ENCODE measurements at regions not wholly inside any gene's neighbourhood (a gene's known extent, or its start where the extent isn't known, plus 50 kb on each side); places are given as distances from the start of the nearest gene placed in this dataset.
"Not testable (repeated sequence)": the region's sequence is repeated elsewhere in the genome, so short reads cannot be mapped to it uniquely, and the experiment has no call there.

DNA sequence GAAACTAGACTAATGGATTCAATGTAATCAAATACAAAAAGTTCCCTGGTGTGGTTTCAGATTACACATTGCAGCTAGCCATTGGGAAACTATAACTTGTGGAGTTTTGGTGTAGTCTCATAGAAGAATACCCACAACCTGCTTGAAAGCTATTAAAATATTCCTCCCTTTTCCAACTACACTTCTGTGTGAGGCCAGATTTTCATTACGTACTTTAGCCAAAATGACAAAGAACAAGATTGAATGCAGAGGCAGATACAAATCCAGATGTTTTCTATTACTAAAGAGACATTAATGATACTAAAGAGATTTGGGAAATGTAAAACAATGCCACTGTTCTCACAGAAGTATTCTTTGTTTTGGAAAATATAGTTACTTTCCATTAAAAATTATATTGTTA, 128.7 kb upstream of the SLC35G4 start:
- Mint-ChIP-seq H3K27me3 (no peaks in the 10 kb centered on the region), H3K9me3 (ENCODE audit: low read depth) (peaks cover 9% of the 10 kb centered on the region)
- TF ChIP-seq, protein P1, sequence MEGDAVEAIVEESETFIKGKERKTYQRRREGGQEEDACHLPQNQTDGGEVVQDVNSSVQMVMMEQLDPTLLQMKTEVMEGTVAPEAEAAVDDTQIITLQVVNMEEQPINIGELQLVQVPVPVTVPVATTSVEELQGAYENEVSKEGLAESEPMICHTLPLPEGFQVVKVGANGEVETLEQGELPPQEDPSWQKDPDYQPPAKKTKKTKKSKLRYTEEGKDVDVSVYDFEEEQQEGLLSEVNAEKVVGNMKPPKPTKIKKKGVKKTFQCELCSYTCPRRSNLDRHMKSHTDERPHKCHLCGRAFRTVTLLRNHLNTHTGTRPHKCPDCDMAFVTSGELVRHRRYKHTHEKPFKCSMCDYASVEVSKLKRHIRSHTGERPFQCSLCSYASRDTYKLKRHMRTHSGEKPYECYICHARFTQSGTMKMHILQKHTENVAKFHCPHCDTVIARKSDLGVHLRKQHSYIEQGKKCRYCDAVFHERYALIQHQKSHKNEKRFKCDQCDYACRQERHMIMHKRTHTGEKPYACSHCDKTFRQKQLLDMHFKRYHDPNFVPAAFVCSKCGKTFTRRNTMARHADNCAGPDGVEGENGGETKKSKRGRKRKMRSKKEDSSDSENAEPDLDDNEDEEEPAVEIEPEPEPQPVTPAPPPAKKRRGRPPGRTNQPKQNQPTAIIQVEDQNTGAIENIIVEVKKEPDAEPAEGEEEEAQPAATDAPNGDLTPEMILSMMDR (IDR thresholded peaks at IDR 0.05; ENCODE audit: unreplicated experiment), result no peak

DNA sequence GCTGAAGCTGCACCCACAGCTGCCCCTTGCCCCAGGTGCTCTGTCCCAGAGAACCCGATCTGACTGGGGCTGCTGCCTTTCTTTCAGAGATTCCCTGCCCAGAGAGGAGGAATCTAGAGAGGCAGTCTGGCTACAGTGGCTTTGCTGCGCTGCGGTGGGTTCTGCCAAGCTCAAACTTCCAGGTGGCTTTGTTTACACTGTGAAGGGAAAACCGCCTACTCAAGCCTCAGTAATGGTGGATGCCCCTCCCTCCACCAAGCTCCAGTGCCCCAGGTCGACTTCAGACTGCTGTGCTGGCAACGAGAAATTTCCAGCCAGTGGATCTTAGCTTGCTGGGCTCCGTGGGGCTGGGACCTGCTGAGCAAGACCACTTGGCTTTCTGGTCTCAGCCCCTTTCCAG, 130.4 kb upstream of the SLC35G4 start:
- H3K27ac Mint-ChIP-seq; H3K27me3 Mint-ChIP-seq; H3K4me3 Mint-ChIP-seq (ENCODE audit: low read depth); H3K36me3 Mint-ChIP-seq (ENCODE audit: insufficient read depth); H3K4me1 Mint-ChIP-seq (ENCODE audit: low read depth); DNase-seq (ENCODE audit: low spot score, unreplicated experiment): not testable (repeated sequence)
- H3K9me3 Mint-ChIP-seq (ENCODE audit: low read depth), result peaks cover 17% of the 10 kb centered on the region

More for the DNA sequence above, 128.7 kb upstream of the SLC35G4 start:
- no peaks in the 10 kb centered on the region for H3K36me3 Mint-ChIP-seq (ENCODE audit: insufficient read depth)
- H3K4me1 Mint-ChIP-seq (ENCODE audit: low read depth), result no peaks in the 10 kb centered on the region
- H3K27ac Mint-ChIP-seq, result no peak overlapping the region
- H3K4me3 Mint-ChIP-seq (ENCODE audit: low read depth), result no peak overlapping the region
- DNase-seq (ENCODE audit: low spot score, unreplicated experiment), result no peak

DNA sequence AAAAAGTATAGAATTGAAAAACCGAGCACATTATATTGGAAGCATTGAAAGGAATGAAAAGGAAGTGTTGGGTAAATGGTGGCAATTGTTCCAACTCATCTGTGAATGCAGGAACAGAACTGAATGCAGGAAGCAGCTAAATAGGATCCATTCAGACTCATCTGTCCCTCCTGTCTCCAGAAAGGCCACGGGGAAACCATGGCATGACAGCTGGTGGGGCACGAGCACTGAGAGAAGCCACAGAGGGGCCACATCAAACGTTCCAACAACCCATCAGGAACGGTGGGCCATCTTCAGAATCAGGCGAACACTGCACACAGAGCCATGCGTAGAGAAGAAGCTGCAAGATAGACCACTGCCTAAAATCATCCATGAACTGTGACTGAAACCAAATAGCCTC, 138.5 kb upstream of the SLC35G4 start:
- no peak overlapping the region for H3K27ac Mint-ChIP-seq
- peaks cover 10% of the 10 kb centered on the region for H3K9me3 Mint-ChIP-seq (ENCODE audit: low read depth)
- H3K27me3 Mint-ChIP-seq, result peaks cover 3% of the 10 kb centered on the region
- TF ChIP-seq, protein P1 (IDR thresholded peaks at IDR 0.05; ENCODE audit: unreplicated experiment), result no peak
- H3K4me3 Mint-ChIP-seq (ENCODE audit: low read depth), result no peak overlapping the region
- DNase-seq (ENCODE audit: low spot score, unreplicated experiment), result no peak
- H3K36me3 Mint-ChIP-seq (ENCODE audit: insufficient read depth), result peaks cover 3% of the 10 kb centered on the region
- H3K4me1 Mint-ChIP-seq (ENCODE audit: low read depth), result no peaks in the 10 kb centered on the region

DNA sequence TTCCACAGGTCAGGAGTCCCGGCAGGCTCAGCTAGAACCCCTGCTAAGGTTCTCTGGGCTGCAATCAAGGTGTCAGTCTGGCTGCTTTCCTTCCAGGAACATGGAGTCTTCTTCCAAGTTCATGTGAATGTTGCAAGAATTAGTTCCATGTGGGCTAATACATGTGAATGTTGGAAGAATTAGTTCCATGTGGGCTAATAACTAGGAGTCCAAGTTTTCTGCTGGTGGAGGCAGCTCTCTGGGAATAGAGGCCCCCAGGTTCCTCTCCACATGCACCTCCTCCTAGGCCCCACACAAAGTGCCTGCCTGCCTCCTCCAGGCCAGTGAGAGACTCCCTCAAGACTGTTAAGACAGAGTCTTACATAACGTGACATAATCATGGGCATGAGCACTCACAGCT, 140.8 kb upstream of the SLC35G4 start:
- no peak overlapping the region for H3K27ac Mint-ChIP-seq
- H3K27me3 Mint-ChIP-seq, result peaks cover 3% of the 10 kb centered on the region
- TF ChIP-seq, protein P1 (IDR thresholded peaks at IDR 0.05; ENCODE audit: unreplicated experiment), result no peak
- no peaks in the 10 kb centered on the region for H3K36me3 Mint-ChIP-seq (ENCODE audit: insufficient read depth)
- no peak for DNase-seq (ENCODE audit: low spot score, unreplicated experiment)
- no peak overlapping the region for H3K4me3 Mint-ChIP-seq (ENCODE audit: low read depth)
- no peaks in the 10 kb centered on the region for H3K4me1 Mint-ChIP-seq (ENCODE audit: low read depth)
- no peaks in the 10 kb centered on the region for H3K9me3 Mint-ChIP-seq (ENCODE audit: low read depth)

DNA sequence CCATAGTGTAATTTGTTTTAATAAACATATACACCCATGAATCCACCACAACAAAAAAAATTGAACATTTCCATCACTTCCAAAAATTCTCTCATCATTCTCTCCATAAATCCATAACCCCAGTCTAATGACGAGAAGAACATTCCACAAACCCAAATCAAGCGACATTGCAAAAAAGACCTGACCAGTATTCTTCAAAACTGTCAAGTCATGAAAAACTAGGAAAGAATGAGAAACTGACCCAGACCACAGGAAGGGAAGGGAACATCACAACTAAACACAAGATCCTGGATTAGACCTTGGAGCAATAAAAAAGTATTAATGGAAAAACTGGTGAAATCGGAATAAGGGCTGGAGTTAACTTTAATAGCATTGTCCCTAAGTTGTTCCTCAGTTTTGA, 141.3 kb upstream of the SLC35G4 start:
- Mint-ChIP-seq H3K9me3 (ENCODE audit: low read depth) (no peaks in the 10 kb centered on the region), H3K27ac (no peak overlapping the region), H3K36me3 (ENCODE audit: insufficient read depth) (no peaks in the 10 kb centered on the region), H3K4me3 (ENCODE audit: low read depth) (no peak overlapping the region), H3K4me1 (ENCODE audit: low read depth) (no peaks in the 10 kb centered on the region), H3K27me3 (peaks cover 3% of the 10 kb centered on the region)
- DNase-seq (ENCODE audit: low spot score, unreplicated experiment), result no peak
- TF ChIP-seq, protein P1 (IDR thresholded peaks at IDR 0.05; ENCODE audit: unreplicated experiment), result no peak

DNA sequence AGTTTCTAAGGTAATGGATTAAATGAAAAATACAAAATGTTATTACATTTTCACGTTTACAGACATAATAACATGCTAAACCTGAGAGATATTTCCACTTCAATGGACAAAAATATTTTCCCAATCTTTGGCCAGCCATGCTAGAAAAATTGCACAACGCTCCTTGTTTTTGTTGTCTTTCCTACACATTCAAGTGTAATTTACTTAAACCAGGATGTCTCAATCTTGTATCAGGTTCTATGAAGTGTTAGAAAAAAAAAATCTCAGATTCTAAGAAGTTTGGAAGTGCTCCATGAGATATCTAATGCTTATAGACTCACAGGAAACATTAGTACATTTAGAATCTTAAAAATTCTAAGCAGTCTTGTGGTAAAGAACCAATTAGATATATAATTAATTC, 141.8 kb upstream of the SLC35G4 start:
- TF ChIP-seq, protein P1 (IDR thresholded peaks at IDR 0.05; ENCODE audit: unreplicated experiment), result no peak
- DNase-seq (ENCODE audit: low spot score, unreplicated experiment), result no peak
- no peak overlapping the region for H3K27ac Mint-ChIP-seq
- H3K27me3 Mint-ChIP-seq, result peaks cover 3% of the 10 kb centered on the region
- no peaks in the 10 kb centered on the region for H3K4me1 Mint-ChIP-seq (ENCODE audit: low read depth)
- no peaks in the 10 kb centered on the region for H3K36me3 Mint-ChIP-seq (ENCODE audit: insufficient read depth)
- no peak overlapping the region for H3K4me3 Mint-ChIP-seq (ENCODE audit: low read depth)
- H3K9me3 Mint-ChIP-seq (ENCODE audit: low read depth), result peaks cover 1% of the 10 kb centered on the region

Measured in progenitor cell of endocrine pancreas (in vitro differentiated cells).